ENCODE measurements at regions not wholly inside any gene's neighbourhood (a gene's known extent, or its start where the extent isn't known, plus 50 kb on each side); places are given as distances from the start of the nearest gene placed in this dataset.

DNA sequence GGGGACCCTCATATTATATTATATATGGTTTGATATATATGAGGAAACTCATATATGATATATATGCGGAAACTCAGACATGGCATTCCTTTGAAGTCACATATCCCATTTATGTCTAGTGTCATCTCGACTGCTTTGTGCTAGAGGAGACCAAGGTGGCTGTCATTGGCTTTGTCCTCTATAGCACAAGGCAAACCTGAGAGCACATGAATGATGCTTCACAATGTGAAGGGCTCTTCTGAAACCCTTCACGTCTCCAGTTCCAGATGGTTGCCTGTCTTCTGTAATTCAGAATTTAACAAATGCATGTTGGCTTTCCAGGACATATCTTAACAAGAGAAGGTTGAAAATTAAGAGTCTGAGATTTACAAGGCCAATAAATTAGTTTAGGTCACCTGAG lies 303.6 kb downstream of the BARHL2 start:
- TF ChIP-seq TCF7L2 (IDR thresholded peaks at IDR 0.05; ENCODE audit: borderline replicate concordance, extremely low read depth, insufficient read depth, insufficient read length) (no peak), EGR1 (IDR thresholded peaks at IDR 0.05; ENCODE audit: low read depth) (no peak)
- no peak overlapping the region for H2AFZ ChIP-seq (ENCODE audit: low read depth, low read length, poor library complexity, severe bottlenecking)
- no peaks in the 10 kb centered on the region for H3K36me3 ChIP-seq (ENCODE audit: control insufficient read depth in 1 of 2, insufficient read depth in 2 of 2, low read length in 2 of 2)
- no peak overlapping the region for H3K4me3 ChIP-seq (replicated peaks in 1 of 2; ENCODE audit: low read depth in 1 of 2, low read length in 2 of 2)
- H3K27ac ChIP-seq (ENCODE audit: low read depth, low read length): no peak overlapping the region
- ChIA-PET POLR2A (no interaction called here), CTCF (no interaction called here), RAD21 (ENCODE audit: low non-redundant PET in 1 of 2, low total read pairs in 2 of 2, uncharacterized antibody in 2 of 2, unreplicated experiment in 2 of 2) (no interaction called here)
- no peak overlapping the region for H3K9ac ChIP-seq (ENCODE audit: low read length)
- BruUV-seq (replicated peaks): no TSS peak
- H3K4me2 ChIP-seq (ENCODE audit: low read length): no peak overlapping the region
- no peaks in the 10 kb centered on the region for H3K9me3 ChIP-seq (ENCODE audit: control insufficient read depth in 1 of 2, insufficient read depth in 1 of 2, low read depth in 1 of 2, low read length in 2 of 2)
- no peaks in the 10 kb centered on the region for H3K9me2 ChIP-seq (ENCODE audit: insufficient read depth)
- H3K79me2 ChIP-seq (ENCODE audit: insufficient read depth, low read length): no peaks in the 10 kb centered on the region
- no peaks in the 10 kb centered on the region for H4K20me1 ChIP-seq (ENCODE audit: insufficient read depth)
- H3K27me3 ChIP-seq (ENCODE audit: insufficient read depth, low read length): 0 out of 2 replicates have a peak, but pooled peaks cover 6% of the 10 kb centered on the region
- H3K4me1 ChIP-seq (ENCODE audit: control insufficient read depth in 1 of 2, insufficient read depth in 2 of 2, low read length in 2 of 2): no peaks in the 10 kb centered on the region
- DNase-seq (ENCODE audit: low read depth, low spot score) (no peak), ATAC-seq (no peak)
- intact Hi-C loops (cut with micrococcal nuclease): no loop called here

DNA sequence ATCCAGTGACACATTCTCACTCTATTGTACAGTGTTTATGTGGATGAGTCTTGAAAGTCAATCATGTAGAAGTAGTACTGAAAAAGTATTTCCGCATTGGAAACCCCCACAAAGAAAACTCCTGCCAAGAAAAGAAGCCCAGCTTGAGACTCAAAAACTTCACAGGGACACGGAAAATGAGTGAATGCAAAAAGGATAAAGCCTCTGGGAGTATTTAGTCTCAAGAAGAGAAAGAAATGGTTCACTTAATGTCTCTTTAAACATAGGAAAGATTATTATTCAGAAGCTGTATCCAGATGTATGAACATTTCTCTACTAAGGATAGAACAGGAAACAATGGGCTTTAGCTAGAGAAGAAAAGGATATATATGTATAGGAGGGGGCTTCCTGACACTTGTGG lies 304.5 kb downstream of the BARHL2 start:
- Histone ChIP-seq H3K27ac (ENCODE audit: low read depth, low read length) (no peak overlapping the region), H3K9me3 (ENCODE audit: control insufficient read depth in 1 of 2, insufficient read depth in 1 of 2, low read depth in 1 of 2, low read length in 2 of 2) (no peaks in the 10 kb centered on the region), H3K36me3 (ENCODE audit: control insufficient read depth in 1 of 2, insufficient read depth in 2 of 2, low read length in 2 of 2) (no peaks in the 10 kb centered on the region), H3K4me1 (ENCODE audit: control insufficient read depth in 1 of 2, insufficient read depth in 2 of 2, low read length in 2 of 2) (no peaks in the 10 kb centered on the region), H2AFZ (ENCODE audit: low read depth, low read length, poor library complexity, severe bottlenecking) (no peak overlapping the region), H3K27me3 (ENCODE audit: insufficient read depth, low read length) (0 out of 2 replicates have a peak, but pooled peaks cover 9% of the 10 kb centered on the region), H4K20me1 (ENCODE audit: insufficient read depth) (no peaks in the 10 kb centered on the region), H3K4me3 (replicated peaks in 1 of 2; ENCODE audit: low read depth in 1 of 2, low read length in 2 of 2) (no peak overlapping the region), H3K9me2 (ENCODE audit: insufficient read depth) (no peaks in the 10 kb centered on the region), H3K4me2 (ENCODE audit: low read length) (no peak overlapping the region), H3K79me2 (ENCODE audit: insufficient read depth, low read length) (no peaks in the 10 kb centered on the region), H3K9ac (ENCODE audit: low read length) (no peak overlapping the region)
- intact Hi-C loops (cut with micrococcal nuclease): no loop called here
- RAD21 ChIA-PET (ENCODE audit: low non-redundant PET in 1 of 2, low total read pairs in 2 of 2, uncharacterized antibody in 2 of 2, unreplicated experiment in 2 of 2): no interaction called here
- POLR2A ChIA-PET: no interaction called here
- CTCF ChIA-PET: no interaction called here
- ATAC-seq: no peak
- no TSS peak for BruUV-seq (replicated peaks)
- no peak for DNase-seq (ENCODE audit: low read depth, low spot score)
- TF ChIP-seq, protein P1, sequence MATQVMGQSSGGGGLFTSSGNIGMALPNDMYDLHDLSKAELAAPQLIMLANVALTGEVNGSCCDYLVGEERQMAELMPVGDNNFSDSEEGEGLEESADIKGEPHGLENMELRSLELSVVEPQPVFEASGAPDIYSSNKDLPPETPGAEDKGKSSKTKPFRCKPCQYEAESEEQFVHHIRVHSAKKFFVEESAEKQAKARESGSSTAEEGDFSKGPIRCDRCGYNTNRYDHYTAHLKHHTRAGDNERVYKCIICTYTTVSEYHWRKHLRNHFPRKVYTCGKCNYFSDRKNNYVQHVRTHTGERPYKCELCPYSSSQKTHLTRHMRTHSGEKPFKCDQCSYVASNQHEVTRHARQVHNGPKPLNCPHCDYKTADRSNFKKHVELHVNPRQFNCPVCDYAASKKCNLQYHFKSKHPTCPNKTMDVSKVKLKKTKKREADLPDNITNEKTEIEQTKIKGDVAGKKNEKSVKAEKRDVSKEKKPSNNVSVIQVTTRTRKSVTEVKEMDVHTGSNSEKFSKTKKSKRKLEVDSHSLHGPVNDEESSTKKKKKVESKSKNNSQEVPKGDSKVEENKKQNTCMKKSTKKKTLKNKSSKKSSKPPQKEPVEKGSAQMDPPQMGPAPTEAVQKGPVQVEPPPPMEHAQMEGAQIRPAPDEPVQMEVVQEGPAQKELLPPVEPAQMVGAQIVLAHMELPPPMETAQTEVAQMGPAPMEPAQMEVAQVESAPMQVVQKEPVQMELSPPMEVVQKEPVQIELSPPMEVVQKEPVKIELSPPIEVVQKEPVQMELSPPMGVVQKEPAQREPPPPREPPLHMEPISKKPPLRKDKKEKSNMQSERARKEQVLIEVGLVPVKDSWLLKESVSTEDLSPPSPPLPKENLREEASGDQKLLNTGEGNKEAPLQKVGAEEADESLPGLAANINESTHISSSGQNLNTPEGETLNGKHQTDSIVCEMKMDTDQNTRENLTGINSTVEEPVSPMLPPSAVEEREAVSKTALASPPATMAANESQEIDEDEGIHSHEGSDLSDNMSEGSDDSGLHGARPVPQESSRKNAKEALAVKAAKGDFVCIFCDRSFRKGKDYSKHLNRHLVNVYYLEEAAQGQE (IDR thresholded peaks at IDR 0.05; ENCODE audit: low read depth): no peak
- TF ChIP-seq JUND (IDR thresholded peaks at IDR 0.05) (no peak), SRF (IDR thresholded peaks at IDR 0.05; ENCODE audit: low read depth) (no peak), ZFX (IDR thresholded peaks at IDR 0.05) (no peak), YY1 (IDR thresholded peaks at IDR 0.05; ENCODE audit: extremely low read depth, insufficient replicate concordance, low read depth, low read length) (no peak), SIN3A (IDR thresholded peaks at IDR 0.05; ENCODE audit: low read depth) (no peak), ZNF274 (IDR thresholded peaks at IDR 0.05; ENCODE audit: low read depth, low read length) (no peak), POLR2A (IDR thresholded peaks at IDR 0.05; ENCODE audit: borderline replicate concordance, extremely low read depth, insufficient read depth, insufficient read length) (no peak), ELF1 (IDR thresholded peaks at IDR 0.05; ENCODE audit: borderline replicate concordance, low read depth) (no peak), RAD21 (IDR thresholded peaks at IDR 0.05; ENCODE audit: low read depth) (no peak), TCF7L2 (IDR thresholded peaks at IDR 0.05; ENCODE audit: borderline replicate concordance, extremely low read depth, insufficient read depth, insufficient read length) (no peak), EZH2phosphoT487 (IDR thresholded peaks at IDR 0.05; ENCODE audit: borderline replicate concordance) (no peak), CEBPB (IDR thresholded peaks at IDR 0.05; ENCODE audit: low read depth) (no peak), CBX3 (IDR thresholded peaks at IDR 0.05; ENCODE audit: low read depth) (no peak)
- TF ChIP-seq, protein P2, sequence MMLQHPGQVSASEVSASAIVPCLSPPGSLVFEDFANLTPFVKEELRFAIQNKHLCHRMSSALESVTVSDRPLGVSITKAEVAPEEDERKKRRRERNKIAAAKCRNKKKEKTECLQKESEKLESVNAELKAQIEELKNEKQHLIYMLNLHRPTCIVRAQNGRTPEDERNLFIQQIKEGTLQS (IDR thresholded peaks at IDR 0.05): no peak
- TF ChIP-seq, protein P3, sequence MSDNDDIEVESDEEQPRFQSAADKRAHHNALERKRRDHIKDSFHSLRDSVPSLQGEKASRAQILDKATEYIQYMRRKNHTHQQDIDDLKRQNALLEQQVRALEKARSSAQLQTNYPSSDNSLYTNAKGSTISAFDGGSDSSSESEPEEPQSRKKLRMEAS (IDR thresholded peaks at IDR 0.05): no peak
